ENCODE measurements at regions not wholly inside any gene's neighbourhood (a gene's known extent, or its start where the extent isn't known, plus 50 kb on each side); places are given as distances from the start of the nearest gene placed in this dataset.
"Not testable (repeated sequence)": the region's sequence is repeated elsewhere in the genome, so short reads cannot be mapped to it uniquely, and the experiment has no call there.

DNA sequence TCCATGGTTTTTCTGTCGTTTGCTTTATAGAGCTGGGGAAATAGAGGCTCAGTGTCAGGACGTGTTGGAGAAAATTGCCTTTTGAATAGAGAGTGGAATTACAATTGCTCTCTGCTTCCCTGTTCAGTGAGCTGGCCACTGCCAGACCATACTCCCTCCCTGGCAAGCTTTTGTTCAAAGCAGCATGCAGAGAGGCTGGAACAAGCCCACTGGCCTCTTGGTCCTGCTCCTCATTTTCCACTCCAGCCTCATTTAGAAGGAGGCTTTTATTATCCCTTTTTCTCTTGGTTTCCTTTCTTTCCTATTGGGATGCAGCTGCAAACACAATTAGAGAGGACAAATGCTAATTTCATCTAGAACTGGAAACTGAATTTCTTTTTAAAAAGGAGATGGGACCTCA lies 302.2 kb upstream of the PODXL start:
- no peak for DNase-seq (ENCODE audit: low read depth in 3 of 3)

DNA sequence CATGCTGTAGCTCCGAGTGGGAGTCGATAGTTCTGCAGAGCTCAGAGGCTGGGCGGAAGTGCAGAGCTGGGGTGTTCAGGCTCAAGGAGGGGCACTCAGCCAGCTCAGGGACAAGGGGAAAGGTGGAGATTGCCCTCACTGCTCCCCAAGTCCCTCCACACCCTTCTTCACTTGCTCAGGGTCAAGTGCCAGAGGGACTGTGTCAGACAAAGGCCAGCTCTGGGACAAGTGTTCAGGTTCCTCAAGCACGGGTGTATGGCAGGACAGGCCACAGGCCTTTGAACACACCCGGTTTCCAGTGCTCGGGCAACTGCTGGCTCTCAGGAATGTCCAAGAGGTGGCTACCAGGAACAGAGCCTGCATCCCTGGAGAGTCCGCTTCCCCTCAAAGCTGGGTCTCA lies 293.0 kb upstream of the PODXL start:
- DNase-seq (ENCODE audit: low read depth in 3 of 3), result no peak

DNA sequence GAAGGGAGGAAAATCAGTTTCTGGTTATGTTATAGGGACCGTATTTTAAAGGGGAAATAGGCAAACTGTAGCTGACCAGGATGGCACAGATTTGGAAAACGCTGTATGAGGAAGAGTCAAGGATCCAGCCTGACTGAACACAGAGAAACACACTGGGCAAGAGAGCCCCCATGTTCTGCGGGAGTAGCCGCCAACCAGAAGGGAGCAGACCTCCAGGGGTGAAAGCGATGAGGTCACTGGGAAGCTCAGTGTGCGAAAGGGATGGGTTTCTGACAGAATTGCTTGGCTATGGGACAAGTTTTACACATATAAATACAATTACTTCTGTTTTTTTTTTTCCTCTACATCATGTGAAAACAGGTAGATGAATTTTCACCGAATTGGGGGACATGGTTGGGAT lies 291.6 kb upstream of the PODXL start:
- DNase-seq (ENCODE audit: low read depth in 3 of 3), result no peak

DNA sequence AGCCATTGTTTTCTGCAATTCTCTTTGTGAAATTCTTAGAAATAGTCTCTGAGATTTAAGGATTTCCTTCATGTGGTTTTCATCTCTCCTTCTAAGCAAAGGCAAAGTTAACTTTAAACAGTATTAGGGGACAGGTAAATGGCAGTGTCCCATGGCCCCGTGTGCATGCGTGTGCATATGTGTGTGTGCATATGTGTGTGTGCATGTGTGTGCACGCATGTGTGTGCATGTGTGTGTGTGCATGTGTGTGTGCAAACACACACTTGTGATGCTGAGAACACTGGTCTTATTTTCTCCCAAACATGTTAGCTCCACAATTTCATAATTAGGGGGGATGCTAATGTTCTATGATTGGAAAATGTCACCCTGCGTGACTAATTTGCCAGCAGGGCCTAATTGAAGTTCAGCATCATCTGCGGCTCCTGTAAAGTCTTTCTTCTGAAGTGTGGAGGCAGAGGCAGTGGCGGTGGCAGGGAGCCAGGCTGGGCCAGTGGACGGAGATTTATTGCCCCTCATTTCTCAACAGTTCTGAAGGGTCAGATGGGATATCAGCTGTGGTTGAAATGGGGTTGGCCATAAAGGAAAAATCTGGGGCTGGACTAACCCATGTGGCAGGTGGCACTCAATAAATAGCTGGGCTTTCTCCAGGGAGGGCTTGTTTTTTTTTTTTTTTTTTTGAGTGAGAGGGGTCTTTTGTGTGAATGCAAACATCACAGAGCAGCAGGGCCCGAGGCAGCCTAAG lies 289.3 kb upstream of the PODXL start:
- no peak for DNase-seq (ENCODE audit: low read depth in 3 of 3)

DNA sequence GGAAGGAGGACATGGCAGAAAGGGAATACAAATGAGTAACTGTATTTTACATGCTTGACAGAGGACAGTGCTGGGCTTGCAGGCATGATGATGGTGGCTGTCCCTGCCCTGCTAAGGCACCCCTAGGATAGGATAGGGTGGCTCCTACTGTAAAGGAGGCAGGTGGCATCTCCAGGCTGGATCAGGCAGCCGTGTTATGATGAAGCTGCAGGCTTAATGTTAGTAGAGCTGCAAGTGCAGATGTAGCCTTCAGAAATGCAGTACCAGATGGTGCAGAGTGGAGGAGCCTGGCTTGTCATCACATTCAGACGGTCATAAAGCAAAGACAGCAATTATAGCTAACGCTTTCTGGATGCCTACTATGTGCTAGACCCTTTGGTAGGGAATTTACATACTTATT lies 287.9 kb upstream of the PODXL start:
- DNase-seq (ENCODE audit: low read depth in 3 of 3), result no peak

DNA sequence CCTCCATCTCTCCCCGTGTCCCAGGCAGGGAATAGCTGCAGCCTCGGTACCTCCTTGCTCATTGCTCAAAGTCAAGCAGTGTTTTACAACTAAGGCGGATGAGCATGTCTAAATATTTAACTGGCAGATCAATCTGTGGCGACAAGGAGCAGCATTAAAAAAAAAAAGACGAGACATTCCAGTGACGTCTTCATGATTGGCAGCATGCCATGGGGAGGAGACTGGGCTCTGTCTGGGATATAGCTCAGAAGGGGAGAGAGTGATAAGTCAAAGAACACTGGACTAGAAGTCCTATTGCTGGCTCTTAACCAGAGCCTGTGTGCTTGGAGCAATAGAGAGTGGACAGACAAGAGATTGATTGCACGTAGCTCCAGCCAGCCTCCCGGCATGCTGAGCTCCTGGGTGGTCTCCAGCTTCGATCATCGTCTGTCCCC lies 287.5 kb upstream of the PODXL start:
- DNase-seq (ENCODE audit: low read depth in 3 of 3), result no peak

DNA sequence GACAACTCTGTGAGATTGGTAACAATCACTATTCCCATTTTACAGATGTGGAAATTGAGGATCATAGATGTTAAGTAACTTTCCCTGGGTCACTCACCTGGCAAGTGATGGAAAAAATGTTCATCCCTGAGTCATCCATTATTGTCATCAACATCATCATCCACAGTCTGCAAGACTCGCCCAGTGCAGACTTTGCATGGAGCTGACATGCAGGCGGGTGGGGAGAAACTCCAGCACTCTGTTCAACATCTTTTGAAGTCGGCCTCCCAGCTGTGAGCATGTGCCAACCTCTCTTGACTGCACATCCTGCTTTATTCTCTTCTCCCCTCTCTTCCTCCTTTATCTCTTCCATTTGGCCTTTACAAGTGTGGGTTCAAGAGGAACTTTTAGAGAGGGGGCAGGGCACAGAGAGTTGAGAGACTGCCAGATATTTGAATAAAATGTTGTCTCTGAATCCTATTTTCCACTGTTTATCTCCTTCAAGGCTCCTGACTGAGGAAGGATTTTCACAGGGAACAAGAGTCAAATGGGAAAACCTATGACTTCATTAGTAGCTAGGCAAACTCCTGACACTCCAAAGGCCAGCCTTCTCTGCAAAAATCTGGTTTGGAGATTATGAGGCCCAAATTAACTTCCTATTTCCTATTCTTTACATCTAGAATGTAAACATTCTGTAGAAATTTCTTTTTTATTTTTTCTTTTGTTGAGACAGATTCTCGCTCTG lies 283.7 kb upstream of the PODXL start:
- DNase-seq (ENCODE audit: low read depth in 3 of 3), result no peak

DNA sequence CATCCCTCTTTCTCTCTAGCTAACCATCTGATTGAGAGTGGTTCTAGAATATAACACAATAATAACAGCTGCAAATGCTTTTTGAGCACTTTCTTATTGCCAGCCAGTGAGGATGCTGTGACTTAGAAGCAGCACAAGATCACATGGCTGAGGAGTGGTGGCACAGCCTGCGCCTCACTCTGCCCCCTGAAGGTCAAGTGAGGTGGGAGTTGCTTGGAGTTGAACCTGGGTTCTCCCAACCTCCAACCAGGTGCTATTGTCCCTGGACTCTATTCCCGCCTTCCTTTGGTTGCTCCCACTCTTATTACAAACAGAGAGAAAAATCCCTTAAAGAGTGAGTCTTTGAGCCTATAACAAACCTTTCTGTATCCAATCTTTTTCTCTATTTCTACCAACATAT lies 280.3 kb upstream of the PODXL start:
- no peak for DNase-seq (ENCODE audit: low read depth in 3 of 3)

DNA sequence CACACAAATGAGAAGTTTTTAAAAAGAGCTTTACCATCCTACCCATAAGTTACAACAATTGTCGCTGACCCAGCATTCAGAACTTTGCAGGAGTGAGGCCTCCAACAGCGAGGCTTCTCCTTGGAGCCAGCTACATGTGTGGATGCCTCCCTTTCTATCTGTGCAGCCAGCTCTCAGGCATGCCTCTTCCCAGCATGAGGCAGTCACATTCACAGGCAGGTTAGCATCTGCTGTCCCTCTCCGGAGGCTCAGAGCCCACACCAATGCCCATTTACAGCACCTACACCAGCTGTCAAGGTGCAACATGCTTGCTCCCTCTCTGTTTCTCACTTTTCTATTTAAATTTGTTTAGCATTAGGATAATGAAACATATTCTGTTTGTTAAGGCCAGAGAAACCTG lies 278.7 kb upstream of the PODXL start:
- DNase-seq (ENCODE audit: low read depth in 3 of 3), result no peak

DNA sequence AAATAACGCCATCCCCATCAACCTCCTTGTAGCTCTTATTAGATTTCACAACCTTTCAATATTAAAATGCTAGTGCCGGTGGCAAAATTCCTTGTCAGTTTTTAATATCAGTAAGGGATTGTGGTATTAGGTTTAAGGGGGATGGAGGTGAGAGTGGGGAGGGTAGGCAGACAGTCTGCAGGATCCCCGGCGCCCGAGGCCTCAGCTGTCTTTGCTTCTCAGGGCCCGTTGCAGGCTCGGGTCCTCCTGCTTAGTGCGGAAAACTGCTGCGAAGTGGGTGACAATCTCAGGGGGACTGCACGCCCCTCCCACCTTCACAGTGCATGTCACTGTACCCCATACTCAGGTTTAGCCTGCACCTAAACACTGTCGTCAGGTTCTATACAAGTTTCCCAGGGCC lies 274.3 kb upstream of the PODXL start:
- DNase-seq (ENCODE audit: low read depth in 3 of 3), result no peak

DNA sequence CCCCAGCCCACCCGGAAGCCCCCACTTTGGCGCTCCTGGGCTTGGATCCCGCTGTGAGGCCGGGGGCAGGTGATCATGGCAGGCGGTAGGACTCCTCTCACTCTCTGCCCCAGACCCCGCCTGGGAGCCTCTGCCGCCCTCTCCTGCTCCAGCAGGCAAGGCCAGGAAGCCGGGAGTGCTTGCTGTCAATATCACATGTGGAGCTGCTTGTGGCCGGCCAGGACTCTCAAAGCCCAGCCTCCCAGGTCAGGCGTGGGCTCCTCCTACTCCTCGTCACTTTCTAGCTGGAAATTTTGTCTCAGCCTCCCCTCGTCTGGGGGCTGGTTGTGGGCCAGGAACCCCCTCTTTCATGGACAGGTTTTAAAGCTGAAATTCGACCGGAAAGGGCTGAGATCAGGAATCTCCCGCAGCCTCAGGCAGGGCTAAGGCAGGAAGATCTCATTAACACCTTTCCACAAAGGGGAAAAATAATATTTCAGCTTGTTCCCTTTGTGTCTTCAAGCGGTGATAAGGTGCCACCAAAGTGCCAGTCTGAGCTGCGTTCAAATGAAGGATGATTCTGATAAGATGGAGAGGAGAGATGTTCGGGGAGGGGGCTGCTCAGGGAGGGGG lies 273.6 kb upstream of the PODXL start:
- DNase-seq (ENCODE audit: low read depth in 3 of 3), result no peak

DNA sequence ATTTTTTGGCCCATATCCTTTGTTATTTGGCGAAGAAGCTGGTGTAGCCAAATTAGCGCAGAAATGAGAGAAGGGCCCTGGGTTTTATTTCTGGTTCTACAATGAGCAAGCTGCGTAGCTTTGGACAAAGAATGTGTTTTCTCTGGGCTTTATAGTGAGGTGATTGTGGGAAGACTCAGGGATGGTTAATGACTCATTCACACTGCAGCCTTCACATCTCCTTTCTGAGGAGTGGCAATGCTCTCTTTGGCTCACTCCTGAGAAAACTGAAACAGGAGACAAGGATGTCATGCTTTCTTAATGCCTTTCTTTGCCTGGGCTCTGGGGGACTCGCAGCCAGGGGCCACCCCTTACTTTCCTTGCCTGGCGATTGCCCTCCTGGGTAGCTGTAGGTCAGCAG lies 271.0 kb upstream of the PODXL start:
- DNase-seq (ENCODE audit: low read depth in 3 of 3), result no peak

DNA sequence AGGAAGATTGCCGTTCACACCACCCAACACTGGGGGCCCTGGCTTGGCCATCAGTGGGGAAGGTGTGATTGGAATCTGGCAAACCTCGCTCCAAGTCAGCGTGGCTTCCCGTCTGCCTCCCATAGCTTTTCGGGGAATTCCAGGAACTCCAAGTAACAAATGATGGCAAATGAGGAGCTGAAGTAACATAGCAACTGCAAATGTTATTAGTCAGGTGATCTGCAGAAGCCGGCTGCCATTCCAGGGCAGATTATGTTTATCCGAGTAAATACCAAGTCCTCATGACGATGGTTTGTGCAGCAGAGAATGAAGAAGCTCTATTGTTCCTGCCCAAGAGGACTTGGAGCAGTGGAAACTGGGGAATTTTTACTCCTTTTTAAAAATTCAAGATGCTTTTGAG lies 270.5 kb upstream of the PODXL start:
- DNase-seq (ENCODE audit: low read depth in 3 of 3), result no peak

DNA sequence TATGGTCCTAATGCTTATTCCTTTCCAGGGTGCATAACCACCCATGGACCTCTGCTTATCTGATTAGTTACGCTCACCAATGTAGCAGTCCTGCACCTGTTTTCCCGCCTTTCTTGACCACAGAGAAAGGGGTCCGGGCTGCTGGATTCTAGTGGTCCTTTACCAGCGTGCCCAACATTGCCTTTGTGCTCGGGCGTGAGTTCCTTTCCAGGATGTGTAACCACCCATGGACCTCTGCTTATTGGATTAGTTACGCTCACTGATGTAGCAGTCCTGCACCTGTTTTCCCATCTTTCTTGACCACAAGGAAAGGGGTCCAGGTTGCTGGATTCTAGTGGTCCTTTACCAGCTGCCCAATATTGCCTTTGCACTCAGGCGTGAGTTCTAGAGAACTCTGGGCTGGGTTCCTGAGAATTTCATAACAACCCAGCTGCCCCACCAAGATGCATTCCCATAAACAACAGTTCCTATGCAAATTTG lies 267.6 kb upstream of the PODXL start:
- not testable (repeated sequence) for DNase-seq (ENCODE audit: low read depth in 3 of 3)

DNA sequence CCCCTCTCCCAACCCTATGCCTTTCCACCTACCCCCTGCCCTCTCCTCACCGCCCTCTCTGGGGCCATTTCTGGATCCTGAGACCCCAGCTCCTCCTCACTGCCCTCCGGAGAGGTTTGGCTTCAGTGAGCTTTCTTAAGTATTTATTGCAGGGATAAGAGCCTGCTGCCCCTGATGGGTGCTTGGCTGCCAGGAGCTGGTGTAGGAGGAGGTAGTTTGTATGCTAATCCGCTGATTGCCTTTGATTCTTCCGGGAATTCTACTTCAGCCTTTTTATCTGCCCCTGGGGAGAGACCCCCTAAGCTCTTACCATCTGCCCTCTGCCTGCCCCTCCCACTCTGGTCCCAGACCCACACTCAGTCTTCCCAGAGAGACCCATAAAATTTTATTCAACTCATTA lies 263.5 kb upstream of the PODXL start:
- no peak for DNase-seq (ENCODE audit: low read depth in 3 of 3)

DNA sequence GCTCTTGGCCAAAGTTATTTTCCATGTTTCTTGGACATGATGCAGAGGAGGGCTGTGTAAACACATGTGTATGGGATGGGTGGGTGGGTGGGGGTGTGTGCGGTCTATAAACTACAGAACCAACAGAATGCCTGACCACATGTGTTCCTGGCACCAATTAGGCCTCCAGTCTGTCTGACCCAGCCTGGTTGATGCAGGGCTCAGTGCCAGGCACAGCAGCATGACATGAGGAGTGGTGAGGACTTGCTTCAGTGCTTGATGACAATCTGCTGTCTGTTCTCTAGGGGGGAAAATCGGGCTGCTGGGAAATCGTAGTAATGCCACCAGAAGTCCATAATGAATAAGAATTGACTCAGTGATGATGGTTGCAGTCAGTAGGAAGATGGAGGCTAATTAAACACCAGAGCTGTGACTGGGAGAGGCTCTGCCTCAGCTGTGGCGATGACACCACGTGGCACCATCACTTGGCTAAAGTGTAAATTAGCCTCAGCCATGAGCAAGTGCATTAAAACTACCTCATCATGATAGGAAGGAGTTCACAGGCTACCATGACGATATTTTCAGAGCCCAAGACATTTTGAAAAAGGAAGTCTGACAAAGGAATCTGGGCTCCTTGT lies 260.1 kb upstream of the PODXL start:
- DNase-seq (ENCODE audit: low read depth in 3 of 3), result no peak

DNA sequence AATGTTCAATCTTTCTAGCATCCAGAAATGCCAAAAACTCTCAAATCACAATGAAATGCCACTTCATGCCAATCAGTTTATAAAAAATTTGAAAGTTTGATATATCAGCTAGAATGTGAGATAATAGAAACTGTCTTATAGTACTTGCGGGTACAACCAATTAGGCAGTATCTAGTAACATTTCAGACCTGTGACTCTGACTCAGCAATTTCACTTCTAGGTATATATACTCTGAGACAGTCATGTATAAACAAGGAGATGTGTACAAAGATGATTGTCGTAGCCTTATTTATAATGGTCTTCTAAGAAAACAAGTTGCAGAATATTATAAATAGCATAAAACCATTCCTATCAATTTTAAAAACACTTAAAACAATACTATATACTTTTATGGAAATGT lies 252.3 kb upstream of the PODXL start:
- DNase-seq (ENCODE audit: low read depth in 3 of 3), result no peak

DNA sequence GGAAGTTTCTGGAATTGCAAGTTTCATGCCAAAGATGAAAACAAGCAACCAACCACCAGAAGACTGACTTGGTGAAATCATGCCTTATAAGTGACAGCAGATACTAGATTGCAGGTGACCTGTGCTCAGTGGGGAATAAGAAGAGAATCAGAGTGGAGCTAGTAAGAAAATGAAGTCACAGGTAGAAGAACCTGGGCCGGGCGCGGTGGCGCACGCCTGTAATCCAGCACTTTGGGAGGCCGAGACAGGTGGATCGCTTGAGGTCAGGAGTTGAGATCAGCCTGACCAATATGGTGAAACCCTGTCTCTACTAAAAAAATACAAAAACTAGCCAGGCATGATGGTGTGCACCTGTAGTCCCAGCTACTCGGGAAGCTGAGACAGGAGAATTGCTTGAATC lies 251.7 kb upstream of the PODXL start:
- not testable (repeated sequence) for DNase-seq (ENCODE audit: low read depth in 3 of 3)

DNA sequence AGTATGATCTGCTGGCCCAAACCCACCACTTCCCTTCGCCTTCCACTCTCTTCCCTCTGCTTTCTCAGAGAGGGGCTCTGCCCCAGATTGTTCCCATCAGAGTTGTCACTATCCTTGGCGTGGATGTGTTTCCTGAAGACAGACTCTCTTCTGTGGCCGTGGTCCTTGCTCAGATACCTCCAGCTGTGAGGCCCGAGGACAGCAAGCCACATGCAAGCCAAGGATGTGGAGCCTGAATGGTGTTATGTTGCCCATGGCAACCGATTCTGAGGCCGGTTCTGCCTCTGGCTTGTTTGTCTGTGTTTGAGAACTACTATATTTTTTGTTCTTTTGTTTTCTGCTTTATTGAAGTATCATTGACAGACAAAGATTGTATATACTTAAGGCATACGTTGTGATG lies 247.4 kb upstream of the PODXL start:
- no peak for DNase-seq (ENCODE audit: low read depth in 3 of 3)

DNA sequence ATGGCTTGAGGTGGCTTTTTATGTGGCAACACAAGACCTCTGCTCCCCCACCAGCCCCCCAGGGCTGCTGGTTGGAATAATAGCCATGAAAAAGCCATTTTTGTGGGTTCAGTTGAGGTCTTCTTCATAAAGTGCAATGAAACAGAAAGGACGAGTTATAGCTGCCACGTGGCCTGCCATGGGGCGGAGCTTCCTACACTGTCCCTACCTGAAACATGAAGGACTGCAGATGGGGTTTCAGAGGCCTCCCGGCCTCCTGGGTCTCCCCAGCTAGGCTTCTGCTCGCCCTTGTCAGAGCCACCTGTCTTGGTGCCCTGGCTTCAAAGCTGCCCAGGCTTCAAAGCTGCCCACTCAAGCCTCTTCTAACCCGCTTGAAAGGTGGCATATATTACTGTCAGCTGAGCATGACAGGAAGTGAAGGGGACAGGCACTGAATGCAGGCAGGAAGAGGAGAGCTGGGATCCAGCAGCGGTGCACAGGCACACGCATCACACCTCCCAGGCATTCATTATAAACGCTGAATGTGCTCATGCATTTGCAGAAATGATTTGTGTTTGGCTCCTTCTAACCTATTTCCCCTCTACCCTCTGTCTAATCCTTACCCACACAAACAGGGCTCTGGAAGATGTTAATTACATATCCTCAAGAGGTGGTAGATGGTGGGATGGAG lies 245.9 kb upstream of the PODXL start:
- no peak for DNase-seq (ENCODE audit: low read depth in 3 of 3)

DNA sequence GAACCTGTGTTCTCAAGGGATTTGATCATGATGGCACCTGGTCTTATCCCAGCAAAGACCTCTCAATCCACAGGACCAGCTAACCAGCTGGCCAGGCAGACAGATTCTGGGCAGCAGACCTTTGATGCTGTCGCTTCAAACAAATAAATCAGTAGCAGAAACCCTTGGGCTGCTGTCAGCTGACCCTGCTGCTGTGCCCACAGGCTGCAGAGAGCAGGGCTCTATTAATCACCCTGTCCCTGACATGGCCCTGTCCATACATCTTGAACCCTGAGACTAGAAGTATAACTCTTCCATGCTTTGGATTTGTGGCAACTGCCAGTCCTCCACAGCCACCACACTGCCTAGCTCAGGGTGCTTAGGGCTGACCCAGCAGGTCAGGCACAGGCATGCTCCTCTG lies 244.1 kb upstream of the PODXL start:
- no peak for DNase-seq (ENCODE audit: low read depth in 3 of 3)

DNA sequence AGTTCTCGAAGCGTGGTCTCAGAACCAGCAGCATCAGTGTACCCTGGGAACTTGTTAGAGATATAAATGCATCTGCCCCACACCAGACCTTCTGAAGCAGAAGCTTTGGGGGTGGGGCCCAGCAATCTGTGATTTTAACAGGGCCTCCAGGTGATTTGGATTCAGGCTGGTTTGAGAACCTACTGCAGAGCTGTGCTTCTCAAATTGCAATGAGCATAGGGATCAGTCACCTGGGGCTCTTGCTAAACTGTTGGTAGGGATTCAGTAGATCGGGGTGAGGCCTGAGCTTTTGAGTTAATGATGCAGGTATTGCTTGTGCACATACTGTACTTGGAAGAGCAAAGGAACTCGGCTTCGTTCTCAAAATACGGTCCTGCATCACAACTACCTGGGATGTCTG lies 243.6 kb upstream of the PODXL start:
- no peak for DNase-seq (ENCODE audit: low read depth in 3 of 3)

Data from stimulated activated CD4-positive, alpha-beta T cell treated with anti-CD3 and anti-CD28 coated beads, TNF-alpha, amount 100 ng/mL, for 48 hours (primary cell).